ENCODE measurements at regions not wholly inside any gene's neighbourhood (a gene's known extent, or its start where the extent isn't known, plus 50 kb on each side); places are given as distances from the start of the nearest gene placed in this dataset.

- no peaks in the 10 kb centered on the region for H3K27me3 Mint-ChIP-seq (ENCODE audit: low read depth in 3 of 3)
- 100% methylated on average over 2 of the region's 4 CpGs for WGBS (ENCODE audit: insufficient coverage)
- Histone ChIP-seq H3K4me1 (ENCODE audit: control insufficient read depth in 1 of 2, insufficient read depth in 2 of 2, low read length in 2 of 2) (no peaks in the 10 kb centered on the region), H3K4me3 (replicated peaks in 1 of 3; ENCODE audit: low read depth in 2 of 3, low read length in 3 of 3) (no peak overlapping the region), H2AFZ (ENCODE audit: insufficient read depth, low read depth, low read length, poor library complexity, severe bottlenecking) (no peak overlapping the region), H3K4me2 (replicated peaks; ENCODE audit: extremely low read depth, low read length, poor library complexity, severe bottlenecking) (no peak overlapping the region), H3K79me2 (ENCODE audit: insufficient read depth, low read length) (no peaks in the 10 kb centered on the region), H4K20me1 (ENCODE audit: insufficient read depth, low read length) (no peaks in the 10 kb centered on the region), H3K27me3 (ENCODE audit: control insufficient read depth in 2 of 2, insufficient read depth in 2 of 2, low read length in 2 of 2) (no peaks in the 10 kb centered on the region), H3K36me3 (replicated peaks in 1 of 2; ENCODE audit: control insufficient read depth in 1 of 2, insufficient read depth in 2 of 2, low read length in 2 of 2) (no peaks in the 10 kb centered on the region), H3K9me3 (replicated peaks in 1 of 2; ENCODE audit: control insufficient read depth in 1 of 2, insufficient read depth in 1 of 2, low read length in 2 of 2) (peaks cover 0 to 7% of the 10 kb centered on the region in 2 donors), H3K9ac (ENCODE audit: insufficient read depth, low read length, poor library complexity, severe bottlenecking) (no peak overlapping the region), H3K27ac (ENCODE audit: low read depth in 1 of 2, low read length in 2 of 2) (no peak overlapping the region)
- no peak overlapping the region for H3K4me3 Mint-ChIP-seq
- TF ChIP-seq CTCF (IDR thresholded peaks at IDR 0.05), result no peak
- H3K9me3 Mint-ChIP-seq, result peaks cover 5 to 27% (median 11%) of the 10 kb centered on the region in 7 donors
- H3K36me3 Mint-ChIP-seq, result no peaks in the 10 kb centered on the region
- DNase-seq, result no peak
- H3K4me1 Mint-ChIP-seq, result no peaks in the 10 kb centered on the region
- H3K27ac Mint-ChIP-seq, result no peak overlapping the region
- intact Hi-C loops (cut with micrococcal nuclease), result no loop called here
These were observed 169.5 kb downstream of the HS3ST3B1 start for GRCh38 chr17:14470417-14470816.

- H2AFZ ChIP-seq (ENCODE audit: insufficient read depth, low read depth, low read length, poor library complexity, severe bottlenecking), result no peak overlapping the region
- peaks cover 0 to 7% of the 10 kb centered on the region in 2 donors for H3K9me3 ChIP-seq (replicated peaks in 1 of 2; ENCODE audit: control insufficient read depth in 1 of 2, insufficient read depth in 1 of 2, low read length in 2 of 2)
- Mint-ChIP-seq H3K27ac (no peak overlapping the region), H3K4me3 (no peak overlapping the region), H3K27me3 (ENCODE audit: low read depth in 3 of 3) (no peaks in the 10 kb centered on the region), H3K9me3 (peaks cover 6 to 26% (median 8%) of the 10 kb centered on the region in 7 donors), H3K36me3 (no peaks in the 10 kb centered on the region), H3K4me1 (no peaks in the 10 kb centered on the region)
- H3K36me3 ChIP-seq (replicated peaks in 1 of 2; ENCODE audit: control insufficient read depth in 1 of 2, insufficient read depth in 2 of 2, low read length in 2 of 2), result no peaks in the 10 kb centered on the region
- no peak overlapping the region for H3K9ac ChIP-seq (ENCODE audit: insufficient read depth, low read length, poor library complexity, severe bottlenecking)
- no peaks in the 10 kb centered on the region for H3K4me1 ChIP-seq (ENCODE audit: control insufficient read depth in 1 of 2, insufficient read depth in 2 of 2, low read length in 2 of 2)
- TF ChIP-seq CTCF (IDR thresholded peaks at IDR 0.05), result no peak
- no CpG with 5 or more reads among the region's 3 CpGs for WGBS (ENCODE audit: insufficient coverage)
- no peak overlapping the region for H3K4me3 ChIP-seq (replicated peaks in 1 of 3; ENCODE audit: low read depth in 2 of 3, low read length in 3 of 3)
- intact Hi-C loops (cut with micrococcal nuclease), result no loop called here
- H3K4me2 ChIP-seq (replicated peaks; ENCODE audit: extremely low read depth, low read length, poor library complexity, severe bottlenecking), result no peak overlapping the region
- H3K27ac ChIP-seq (ENCODE audit: low read depth in 1 of 2, low read length in 2 of 2), result no peak overlapping the region
- no peak for DNase-seq
- H3K79me2 ChIP-seq (ENCODE audit: insufficient read depth, low read length), result no peaks in the 10 kb centered on the region
- no peaks in the 10 kb centered on the region for H4K20me1 ChIP-seq (ENCODE audit: insufficient read depth, low read length)
- H3K27me3 ChIP-seq (ENCODE audit: control insufficient read depth in 2 of 2, insufficient read depth in 2 of 2, low read length in 2 of 2), result no peaks in the 10 kb centered on the region
These were observed 169.1 kb downstream of the HS3ST3B1 start for GRCh38 chr17:14469971-14470370.
